Esophagus squamous epithelium (tissue), 4 donors: ENCODE measurements at regions not wholly inside any gene's neighbourhood (a gene's known extent, or its start where the extent isn't known, plus 50 kb on each side); places are given as distances from the start of the nearest gene placed in this dataset.

Experiments used
- CTCF ChIP-seq, 6 experiments: fragments of 450-650 bp in 4 of 6; fragments of 200-600 bp in 2 of 6; sonication (generic) in 2 of 6; IDR thresholded peaks; one replicate each; pipeline ENCODE4 v1.5.1; 2016 to 2019; ENCODE audit warnings: antibody characterized with exemption in 6 of 6, mild to moderate bottlenecking in 4 of 6, moderate library complexity in 4 of 6
- POLR2A ChIP-seq, 4 donors: fragments of 450-650 bp; IDR thresholded peaks; one replicate each; pipeline ENCODE4 v1.6.1; 2017; ENCODE audit warnings: antibody characterized with exemption in 4 of 4, mild to moderate bottlenecking in 4 of 4, moderate library complexity in 3 of 4

- TF ChIP-seq CTCF (IDR thresholded peaks at IDR 0.05) (peak in 3 of 6 experiments; percentile 17 to 54 (median 37)), POLR2A (IDR thresholded peaks at IDR 0.05) (no peak)
Measured at GRCh38 chr16:79885320-79885719, 284.8 kb upstream of the MAF start.
